DMS 273 (cell line): ENCODE measurements at regions not wholly inside any gene's neighbourhood (a gene's known extent, or its start where the extent isn't known, plus 50 kb on each side); places are given as distances from the start of the nearest gene placed in this dataset.

ENCODE experiments used
- DNase-seq: peaks from one replicate; lab custom pipeline; 2025; ENCODE audit not compliant: unreplicated experiment; lab: John Stamatoyannopoulos, UW

DNA sequence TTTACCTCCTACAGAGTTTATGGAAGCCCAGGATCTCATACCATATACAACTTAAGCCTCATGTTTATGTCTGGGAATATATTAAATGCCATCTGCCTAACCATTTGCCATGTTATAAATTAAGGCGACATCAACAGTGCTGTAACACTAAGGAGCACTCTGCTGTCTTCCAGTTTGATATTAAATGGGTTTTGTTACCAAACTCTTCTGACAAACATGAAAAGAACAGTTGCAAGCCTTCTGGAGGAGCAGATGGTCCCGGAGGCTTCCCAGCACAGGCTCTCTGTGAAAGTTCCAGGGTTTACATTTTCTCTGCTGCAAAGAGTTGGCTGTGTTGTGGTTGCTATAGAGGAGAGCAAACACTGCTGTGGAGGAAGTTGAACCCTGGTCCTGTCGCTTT is 545.3 kb upstream of the SALL1 start:
- DNase-seq, result peak; percentile 97

DNA sequence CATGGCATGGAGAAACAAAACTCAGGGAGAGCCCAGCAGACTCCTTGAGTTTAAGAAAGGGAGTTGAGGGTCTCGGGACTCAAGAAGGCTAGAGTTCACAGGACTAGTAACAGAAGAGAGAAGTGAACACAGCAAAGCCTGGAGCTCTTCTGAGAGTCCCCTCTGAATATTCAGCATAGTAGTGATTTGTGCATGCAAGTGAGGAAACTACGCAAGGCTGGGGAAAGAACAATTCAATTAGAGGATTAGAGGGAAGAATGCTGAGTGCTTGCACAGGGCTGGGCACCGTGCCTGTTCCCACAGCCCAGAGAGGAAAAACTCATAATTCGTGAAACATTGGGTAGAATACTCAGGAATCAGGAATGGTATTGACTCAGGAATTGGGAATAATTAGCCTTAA is 540.0 kb upstream of the SALL1 start:
- DNase-seq, result no peak

DNA sequence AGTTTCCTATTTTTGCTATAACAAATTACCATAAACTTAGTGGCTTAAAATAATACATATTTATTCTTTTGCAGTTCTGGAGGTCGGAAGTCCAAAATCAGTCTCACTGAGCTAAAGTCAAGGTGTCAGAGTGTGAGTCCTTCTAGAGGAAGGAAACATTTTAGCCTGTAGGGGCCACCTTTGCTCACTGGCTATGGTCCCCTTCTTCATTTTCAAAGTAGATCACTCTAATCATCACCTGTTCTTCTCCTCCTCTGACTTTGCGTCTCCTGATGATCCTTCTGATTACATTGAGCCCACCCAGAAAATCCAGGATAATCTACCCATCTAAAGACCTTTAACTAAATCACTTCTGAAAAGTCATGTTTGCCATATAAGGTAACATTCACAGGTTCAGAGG is 534.4 kb upstream of the SALL1 start:
- no peak for DNase-seq

DNA sequence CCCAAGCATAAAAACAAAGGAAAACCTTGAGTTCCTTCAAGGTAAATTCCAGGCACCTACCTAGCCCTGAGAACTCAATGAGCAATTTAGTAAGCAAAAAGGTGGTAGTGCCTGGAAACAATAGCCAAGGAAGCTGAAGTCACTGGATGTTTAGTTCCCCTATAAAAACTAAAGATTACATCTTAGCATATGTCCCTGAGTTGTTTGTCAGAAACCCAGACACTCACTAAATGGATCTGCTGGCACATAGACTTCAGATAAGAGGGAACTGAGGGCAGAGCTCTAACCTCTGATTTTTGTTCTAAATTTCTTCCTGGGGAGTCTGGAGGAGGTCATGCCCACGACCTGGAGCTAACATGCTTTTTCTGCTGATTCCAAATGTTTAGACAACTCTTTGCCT is 532.8 kb upstream of the SALL1 start:
- DNase-seq, result peak; percentile 22

GRCh38 chr16:51682905-51683304 is 531.8 kb upstream of the SALL1 start:
- DNase-seq, result no peak

DNA sequence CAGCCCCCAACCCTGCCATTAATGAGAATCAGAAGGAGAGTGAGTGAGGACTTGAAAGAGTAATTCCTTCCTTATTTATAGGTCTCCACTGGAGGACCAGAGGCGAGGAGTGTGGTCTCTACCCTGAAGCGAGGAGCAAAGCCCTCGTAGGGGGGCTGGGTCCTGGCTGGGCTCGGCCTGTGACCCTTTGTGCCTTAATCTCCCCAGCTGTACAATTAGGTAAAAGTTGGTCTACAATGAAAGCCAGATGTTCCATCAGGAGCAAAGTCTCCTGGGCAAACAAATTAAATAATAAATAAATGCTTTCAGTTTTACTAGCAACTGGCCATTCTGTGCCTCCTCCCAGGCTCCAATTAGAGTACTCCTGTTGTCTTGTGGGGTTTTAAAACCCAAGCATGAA is 523.5 kb upstream of the SALL1 start:
- no peak for DNase-seq

DNA sequence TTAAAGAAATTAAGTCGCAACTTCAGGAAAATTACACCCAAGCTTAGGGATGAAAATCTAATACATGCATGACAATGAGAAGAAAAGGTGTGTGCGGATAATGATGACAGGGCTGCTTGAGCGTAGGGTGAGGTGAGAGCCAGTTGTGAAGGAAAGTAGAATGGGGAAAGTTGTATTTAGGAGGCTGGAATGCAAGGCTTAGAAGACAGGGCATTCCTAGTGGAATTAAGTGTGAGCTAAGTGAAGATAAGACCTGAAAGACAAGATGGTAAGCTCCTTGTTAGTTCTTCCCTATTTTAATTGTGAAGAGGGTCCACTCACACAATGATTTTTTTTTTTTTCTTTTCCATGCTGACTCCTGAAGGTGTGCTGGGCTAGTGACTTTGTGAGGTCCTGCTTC is 519.5 kb upstream of the SALL1 start:
- no peak for DNase-seq

DNA sequence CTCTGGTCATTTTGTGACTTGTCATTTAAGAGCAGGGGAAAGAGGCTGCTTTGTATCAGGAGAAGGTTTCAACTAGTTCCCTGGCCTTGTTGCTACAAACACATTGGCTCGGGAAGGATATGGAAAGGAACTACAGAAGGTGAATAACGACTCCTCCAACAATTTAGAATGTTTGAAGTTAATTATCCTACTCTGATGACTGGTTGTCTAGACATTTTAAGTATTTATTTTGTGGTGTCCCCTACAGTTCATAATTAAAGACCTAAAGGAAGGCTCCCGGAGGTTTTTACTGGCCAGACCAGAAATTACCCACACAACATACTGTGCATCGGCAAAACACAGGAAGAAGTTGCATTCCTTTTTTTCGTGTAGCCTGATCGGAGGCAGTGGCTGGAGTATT is 515.8 kb upstream of the SALL1 start:
- DNase-seq, result no peak

DNA sequence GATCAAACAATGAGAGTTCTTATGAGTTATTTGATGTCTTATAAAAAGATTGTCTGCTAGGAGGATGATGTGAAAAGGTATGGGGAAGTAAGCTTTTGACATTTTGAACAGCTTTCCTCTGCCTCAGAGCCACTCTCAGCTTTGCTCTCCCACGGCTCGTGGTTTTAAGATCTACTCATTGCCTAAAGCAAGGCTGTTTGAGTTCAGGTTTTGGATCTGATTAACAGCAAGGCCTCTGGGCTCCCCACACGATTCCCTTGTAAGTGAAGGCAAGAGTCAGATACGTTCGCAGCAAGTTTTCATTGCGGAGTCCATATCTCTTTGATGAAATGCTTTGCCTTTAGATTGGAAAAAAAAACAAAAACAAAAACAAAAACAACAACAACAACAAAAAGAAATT is 515.0 kb upstream of the SALL1 start:
- peak; percentile 4 for DNase-seq

GRCh38 chr16:51665436-51665998 is 514.4 kb upstream of the SALL1 start:
- DNase-seq, result no peak

DNA sequence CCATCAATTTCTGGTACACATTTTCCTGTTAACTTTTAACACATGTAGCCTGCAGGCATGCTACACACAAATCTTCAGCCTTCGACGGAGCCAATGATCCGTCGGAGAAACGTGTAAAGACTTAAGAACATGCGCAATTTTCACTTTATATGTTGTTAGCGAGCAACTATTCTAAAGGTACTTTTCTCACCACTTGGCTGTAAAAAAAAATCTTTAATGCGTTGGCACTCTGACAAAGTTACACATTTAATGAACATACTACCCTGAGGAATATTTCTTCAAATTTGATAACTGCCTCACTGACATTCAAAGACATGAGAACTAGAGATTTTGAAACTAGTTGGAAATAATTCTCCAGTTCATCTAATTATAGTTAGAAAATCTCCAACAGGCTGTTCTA is 507.5 kb upstream of the SALL1 start:
- DNase-seq, result no peak

- no peak for DNase-seq
These were observed 506.8 kb upstream of the SALL1 start for GRCh38 chr16:51657848-51658247.

DNA sequence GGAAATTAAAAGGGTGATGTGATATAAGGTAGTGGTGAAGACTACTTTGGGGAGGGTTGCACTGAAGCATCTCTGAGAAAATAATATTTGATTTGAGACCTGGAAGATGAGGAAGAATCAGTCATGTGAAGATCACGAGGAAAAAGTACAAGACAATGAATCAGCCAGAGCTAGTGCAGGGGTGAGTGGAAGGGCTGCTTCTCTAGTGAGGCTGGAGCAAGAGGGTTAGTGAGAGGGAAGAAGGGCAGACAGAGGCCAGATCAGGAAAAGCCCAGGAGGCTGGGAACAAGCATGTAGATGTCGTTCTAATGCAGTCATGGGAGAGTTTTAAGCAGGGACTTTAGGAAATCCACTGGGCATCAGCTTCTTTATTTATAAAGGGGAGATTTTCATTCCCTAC is 504.2 kb upstream of the SALL1 start:
- no peak for DNase-seq

- DNase-seq, result peak; percentile 76
These were observed 500.0 kb upstream of the SALL1 start for GRCh38 chr16:51651061-51651466.

DNA sequence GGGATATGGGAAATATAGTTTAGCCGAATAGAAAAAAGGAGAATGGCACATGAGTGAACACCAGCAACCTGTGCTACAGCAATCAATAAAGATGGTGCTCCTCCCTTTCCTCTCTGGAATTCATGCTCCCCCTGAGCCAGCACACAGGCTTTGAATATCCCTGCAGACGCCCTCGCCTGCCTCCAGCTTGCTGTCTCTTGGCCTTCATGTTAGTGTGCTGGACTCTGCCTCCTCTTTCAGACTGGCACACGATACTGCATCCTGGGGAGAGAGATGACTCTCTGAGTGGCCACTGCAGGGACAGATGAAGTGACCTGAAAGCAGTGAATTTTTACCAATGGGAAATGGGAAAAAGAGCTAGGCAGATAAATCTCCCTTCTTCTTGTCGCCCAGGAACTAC is 498.6 kb upstream of the SALL1 start:
- DNase-seq, result no peak

- DNase-seq, result no peak
These were observed 497.5 kb upstream of the SALL1 start for GRCh38 chr16:51648526-51648925.

DNA sequence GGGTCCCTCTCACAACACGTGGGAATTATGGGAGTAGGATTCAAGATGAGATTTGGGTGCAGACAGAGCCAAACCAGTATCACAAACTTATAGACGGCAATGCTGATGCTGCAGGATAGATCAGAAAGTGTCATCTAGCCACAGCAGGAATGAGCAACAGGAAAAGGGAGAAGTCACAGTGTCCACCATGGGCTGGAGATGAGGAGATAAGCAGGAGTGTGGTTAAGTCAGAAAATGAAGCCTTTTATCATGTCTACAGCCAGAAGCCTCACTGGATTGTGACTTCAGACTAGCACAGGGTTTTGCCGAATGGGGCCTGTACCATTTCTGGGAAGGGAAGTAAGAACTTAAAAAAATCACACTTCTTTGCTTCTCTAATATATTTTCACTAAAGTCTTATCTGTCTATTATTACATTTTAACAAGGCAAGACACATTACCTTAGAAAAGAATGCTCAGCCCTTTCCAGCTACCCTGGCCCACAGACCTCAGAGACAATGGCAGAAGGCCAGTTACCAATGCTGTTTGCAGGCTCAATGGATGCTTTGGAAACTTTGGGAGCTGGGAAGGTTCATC is 490.2 kb upstream of the SALL1 start:
- no peak for DNase-seq

DNA sequence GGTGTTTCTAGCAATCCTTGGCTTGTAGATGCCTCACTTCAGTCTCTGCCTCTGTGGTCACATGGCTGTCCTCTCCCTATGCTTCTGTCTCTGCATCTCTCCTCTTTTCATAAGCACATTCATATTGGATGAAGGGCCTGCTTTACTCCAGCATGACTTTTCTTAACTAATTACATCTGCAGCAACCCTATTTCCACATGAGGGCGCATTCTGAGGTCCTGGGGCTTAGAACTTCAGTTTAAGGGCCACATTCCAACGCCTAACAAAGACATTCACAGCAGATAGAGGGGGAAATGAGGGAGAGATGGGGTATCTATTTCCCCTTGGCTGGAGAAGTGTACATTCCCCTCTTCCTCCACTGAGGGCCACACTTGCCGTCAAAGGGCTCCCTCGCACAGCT is 489.1 kb upstream of the SALL1 start:
- no peak for DNase-seq

GRCh38 chr16:51638339-51639135 is 487.5 kb upstream of the SALL1 start:
- DNase-seq, result no peak

GRCh38 chr16:51637770-51638094 is 486.7 kb upstream of the SALL1 start:
- peak; percentile 55 for DNase-seq

- no peak for DNase-seq
These were observed 486.1 kb upstream of the SALL1 start for GRCh38 chr16:51636920-51637769.

DNA sequence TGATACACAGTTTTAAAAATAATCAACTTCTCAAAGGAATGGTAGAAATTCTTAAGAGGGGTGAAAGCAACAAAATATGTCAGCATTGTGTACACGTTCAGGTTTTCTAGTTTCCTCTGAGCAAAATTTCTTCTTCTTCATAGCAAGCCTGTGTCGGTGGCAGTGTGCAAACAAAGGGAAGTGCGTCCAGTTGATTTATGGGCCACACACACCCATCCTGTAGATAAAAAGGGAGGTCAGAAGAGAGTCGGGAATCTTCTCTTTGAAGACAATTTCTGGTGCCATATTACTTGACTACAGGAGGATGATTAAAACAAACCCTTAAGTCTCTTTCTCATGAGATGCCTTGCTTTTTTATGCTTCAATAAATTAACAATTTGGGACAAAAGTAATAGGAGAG is 484.1 kb upstream of the SALL1 start:
- no peak for DNase-seq
